D721Med (cell line): ENCODE measurements at regions not wholly inside any gene's neighbourhood (a gene's known extent, or its start where the extent isn't known, plus 50 kb on each side); places are given as distances from the start of the nearest gene placed in this dataset.
"Not testable (repeated sequence)": the region's sequence is repeated elsewhere in the genome, so short reads cannot be mapped to it uniquely, and the experiment has no call there.

Experiments
- DNase-seq: peaks from one replicate; pipeline ENCODE4 v3.0.0; 2011; ENCODE audit warnings: low spot score; ENCODE audit not compliant: insufficient read length
- FAIRE-seq: peaks from 2 replicates; lab custom pipeline; 2011; peaks lifted over from hg19 to GRCh38; lab: Jason Lieb, UNC
- CTCF ChIP-seq: IDR thresholded peaks from 2 replicates; pipeline ENCODE4 v1.5.1; 2012; ENCODE audit warnings: mild to moderate bottlenecking, control low read depth; ENCODE audit not compliant: insufficient read depth; ENCODE audit errors: missing control alignments

DNA sequence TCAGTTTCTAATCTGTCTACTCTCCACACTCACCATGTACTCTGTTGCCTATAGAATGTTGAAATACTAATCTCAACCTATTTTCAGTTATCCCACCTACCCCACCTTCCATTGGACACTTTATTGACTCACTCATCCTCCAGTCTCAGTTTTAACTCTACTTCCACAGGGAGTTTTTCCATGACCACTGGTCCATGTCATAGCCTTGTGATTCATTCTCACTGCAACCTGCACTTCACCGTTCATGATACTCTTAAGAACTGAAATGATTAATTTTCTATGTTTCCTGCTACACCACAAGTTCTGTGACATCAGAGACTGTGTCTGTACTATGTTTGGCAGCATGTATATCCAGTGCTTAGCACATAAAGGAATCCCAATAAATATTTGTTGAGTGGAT is 122.8 kb upstream of the HSF2 start:
- FAIRE-seq (no peak), DNase-seq (no peak)
- TF ChIP-seq CTCF = no peak

GRCh38 chr6:122280105-122281021 is 119.1 kb upstream of the HSF2 start:
- FAIRE-seq, DNase-seq: not testable (repeated sequence)

- no peak for TF ChIP-seq CTCF
- DNase-seq (no peak), FAIRE-seq (no peak)
These were observed 115.6 kb upstream of the HSF2 start for GRCh38 chr6:122283884-122284283.

GRCh38 chr6:122284848-122285247 is 114.6 kb upstream of the HSF2 start:
- TF ChIP-seq CTCF = no peak
- FAIRE-seq = no peak
- no peak for DNase-seq

DNA sequence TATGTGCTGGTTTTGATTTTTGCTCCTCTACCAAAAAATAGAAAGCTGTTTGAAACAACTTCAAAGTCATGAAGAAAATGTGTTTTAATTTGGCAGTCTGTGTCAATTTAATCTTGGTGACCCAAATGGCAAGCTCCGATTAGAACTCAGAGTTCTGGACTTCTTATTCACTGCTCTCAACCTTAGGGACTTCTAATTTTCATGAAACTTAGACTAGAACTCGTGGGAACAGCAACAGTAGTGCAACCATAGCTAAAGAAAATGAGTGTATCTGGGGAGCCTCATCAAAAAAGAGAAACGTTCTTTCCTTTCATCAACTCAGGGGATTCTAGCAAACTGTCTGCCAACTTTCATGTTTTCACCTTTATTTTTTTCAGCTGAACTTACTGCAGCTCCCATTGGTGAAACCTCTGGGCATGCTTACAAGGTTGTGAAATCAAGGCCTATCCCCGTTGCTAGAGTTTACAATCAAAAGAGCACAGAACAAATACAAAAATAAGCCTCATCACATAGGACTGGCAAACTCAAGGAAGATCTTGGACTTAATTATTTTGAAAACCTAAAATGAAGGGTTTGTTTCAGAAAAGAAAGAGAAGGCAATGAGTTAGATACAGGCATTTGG is 114.0 kb upstream of the HSF2 start:
- no peak for TF ChIP-seq CTCF
- FAIRE-seq = no peak
- no peak for DNase-seq

- FAIRE-seq (no peak), DNase-seq (no peak)
- TF ChIP-seq CTCF = no peak
These were observed 112.9 kb upstream of the HSF2 start for GRCh38 chr6:122286512-122286911.

DNA sequence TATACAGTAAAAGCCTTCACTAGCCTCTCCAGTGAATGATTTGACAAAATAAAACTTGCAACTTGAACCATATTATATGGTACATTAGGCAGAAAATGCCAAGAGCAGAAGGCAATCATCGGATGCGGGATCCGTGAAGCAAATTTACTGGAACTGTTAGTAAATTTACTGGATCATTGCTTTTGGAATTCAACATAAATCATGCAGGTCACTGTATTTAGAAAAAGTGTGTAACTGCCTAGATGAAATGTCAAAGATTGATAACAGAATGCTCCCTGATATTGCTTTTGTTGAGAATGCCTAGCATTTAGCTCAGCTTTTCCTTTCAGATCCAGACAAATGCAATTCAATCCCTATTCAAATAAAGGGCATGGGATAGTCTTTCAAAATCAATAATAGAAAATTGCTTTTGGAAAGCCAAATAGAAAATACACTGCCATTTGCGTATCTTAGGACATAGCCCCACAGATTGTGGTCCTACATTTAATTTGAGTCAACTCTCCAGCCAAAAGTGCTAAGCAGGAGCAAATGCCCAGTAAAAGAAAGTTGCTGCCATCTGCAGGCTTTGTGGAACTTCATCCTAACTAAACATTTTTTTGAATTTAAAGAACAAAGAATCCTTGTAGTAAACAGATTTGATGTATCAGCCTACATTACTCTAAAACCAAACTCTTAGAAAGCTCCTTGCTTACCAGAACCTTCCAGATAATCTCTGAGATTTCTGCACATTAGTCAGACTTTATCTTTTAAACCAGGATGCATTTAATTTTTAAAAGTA is 109.5 kb upstream of the HSF2 start:
- FAIRE-seq (no peak), DNase-seq (no peak)
- TF ChIP-seq CTCF = peak; percentile 37
